GM12878 (cell line): ENCODE measurements at regions not wholly inside any gene's neighbourhood (a gene's known extent, or its start where the extent isn't known, plus 50 kb on each side); places are given as distances from the start of the nearest gene placed in this dataset.

ENCODE experiments used
- E2F8 ChIP-seq: fragments of 450-650 bp; IDR thresholded peaks from 2 replicates; pipeline ENCODE4 v1.6.1; 2018; ENCODE audit warnings: mild to moderate bottlenecking, low read depth, moderate library complexity; ENCODE audit not compliant: partially characterized antibody
- ETV6 ChIP-seq, 2 experiments: fragments of 450-650 bp in 1 of 2; IDR thresholded peaks in 1 of 2; conservative IDR thresholded peaks in 1 of 2; 2 replicates each; pipeline ENCODE4 v1.6.1; 2014; ENCODE audit warnings: antibody characterized with exemption in 1 of 2, borderline replicate concordance in 1 of 2, low read depth in 1 of 2, mild to moderate bottlenecking in 1 of 2, moderate library complexity in 1 of 2
- GABPA ChIP-seq: IDR thresholded peaks from 2 replicates; pipeline ENCODE4 v1.6.1; 2014; ENCODE audit warnings: antibody characterized with exemption, low read depth, mild to moderate bottlenecking, inconsistent platforms
- JUNB ChIP-seq: IDR thresholded peaks from 2 replicates; pipeline ENCODE4 v1.6.1; 2016; ENCODE audit warnings: antibody characterized with exemption, mild to moderate bottlenecking
- STAT1 ChIP-seq: fragments of 450-650 bp; conservative IDR thresholded peaks from 2 replicates; pipeline ENCODE4 v1.6.1; 2014; ENCODE audit warnings: antibody characterized with exemption, mild to moderate bottlenecking
- TCF12 ChIP-seq: IDR thresholded peaks from 2 replicates; pipeline ENCODE4 v1.6.1; 2011; ENCODE audit warnings: low read depth, mild to moderate bottlenecking, low read length
- ZNF687 ChIP-seq: fragments of 450-650 bp; IDR thresholded peaks from 2 replicates; pipeline ENCODE4 v1.6.1; 2017; ENCODE audit warnings: mild to moderate bottlenecking, moderate library complexity
- TF ChIP-seq, protein P1 (sequence below): IDR thresholded peaks from 2 replicates; pipeline ENCODE4 v1.6.1; 2011; ENCODE audit warnings: borderline replicate concordance, low read depth, mild to moderate bottlenecking, moderate library complexity, low read length; ENCODE audit not compliant: insufficient read depth, poor library complexity, severe bottlenecking

DNA sequence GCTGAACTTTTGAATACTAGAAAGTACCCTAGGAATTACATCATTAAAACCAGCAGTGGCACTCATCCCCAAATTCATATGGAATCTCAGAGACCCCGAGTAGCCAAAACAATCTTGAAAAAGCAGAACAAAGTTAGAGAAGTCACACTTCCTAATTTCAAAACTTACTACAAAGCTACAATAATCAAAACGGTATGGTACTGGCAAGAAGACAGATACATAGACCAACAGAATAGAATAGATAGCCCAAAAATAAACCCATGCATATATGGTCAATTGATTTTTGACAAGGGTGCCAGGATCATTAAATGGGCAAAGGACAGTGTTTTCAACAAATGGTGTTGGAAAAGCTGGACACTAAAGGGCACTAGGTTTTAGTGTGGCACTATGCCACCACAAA, 176.0 kb upstream of the NDUFV2 start (continued):
- TF ChIP-seq GABPA (no peak), JUNB (no peak), E2F8 (no peak), TCF12 (no peak), ZNF687 (no peak), STAT1 (no peak), ETV6 (conservative IDR thresholded peaks at IDR 0.05 in 1 of 2, IDR thresholded peaks at IDR 0.05 in 1 of 2; ENCODE audit: borderline replicate concordance in 1 of 2, low read depth in 1 of 2) (no peak)
- TF ChIP-seq, protein P1, sequence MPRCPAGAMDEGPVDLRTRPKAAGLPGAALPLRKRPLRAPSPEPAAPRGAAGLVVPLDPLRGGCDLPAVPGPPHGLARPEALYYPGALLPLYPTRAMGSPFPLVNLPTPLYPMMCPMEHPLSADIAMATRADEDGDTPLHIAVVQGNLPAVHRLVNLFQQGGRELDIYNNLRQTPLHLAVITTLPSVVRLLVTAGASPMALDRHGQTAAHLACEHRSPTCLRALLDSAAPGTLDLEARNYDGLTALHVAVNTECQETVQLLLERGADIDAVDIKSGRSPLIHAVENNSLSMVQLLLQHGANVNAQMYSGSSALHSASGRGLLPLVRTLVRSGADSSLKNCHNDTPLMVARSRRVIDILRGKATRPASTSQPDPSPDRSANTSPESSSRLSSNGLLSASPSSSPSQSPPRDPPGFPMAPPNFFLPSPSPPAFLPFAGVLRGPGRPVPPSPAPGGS, result no peak
